Astrocyte (in vitro differentiated cells and primary cell): ENCODE measurements at regions not wholly inside any gene's neighbourhood (a gene's known extent, or its start where the extent isn't known, plus 50 kb on each side); places are given as distances from the start of the nearest gene placed in this dataset.

Experiments
- DNase-seq: peaks from one replicate; pipeline ENCODE4 v3.0.0-alpha.2; 2010; ENCODE audit warnings: low read depth
- FAIRE-seq: peaks from 2 replicates; lab custom pipeline; 2011; peaks lifted over from hg19 to GRCh38; lab: Jason Lieb, UNC
- H2AFZ ChIP-seq: 2 replicates; pipeline ENCODE4 v1.6.0; 2012; ENCODE audit warnings: low read depth, low read length, inconsistent platforms
- H3K27ac ChIP-seq: 2 replicates; pipeline ENCODE4 v1.5.1; 2011; ENCODE audit warnings: low read depth, low read length, inconsistent platforms
- H3K27me3 ChIP-seq: 2 replicates; pipeline ENCODE4 v1.6.0; 2011; ENCODE audit warnings: low read length, inconsistent platforms; ENCODE audit not compliant: insufficient read depth
- H3K36me3 ChIP-seq: 2 replicates; pipeline ENCODE4 v1.5.1; 2011; ENCODE audit warnings: low read length, inconsistent platforms; ENCODE audit not compliant: insufficient read depth
- H3K4me1 ChIP-seq: 2 replicates; pipeline ENCODE4 v1.5.1; 2011; ENCODE audit warnings: low read length, inconsistent platforms; ENCODE audit not compliant: insufficient read depth
- H3K4me2 ChIP-seq: 2 replicates; pipeline ENCODE4 v1.6.0; 2012; ENCODE audit warnings: low read length, inconsistent platforms
- H3K4me3 ChIP-seq: 2 replicates; pipeline ENCODE4 v1.5.1; 2011; ENCODE audit warnings: low read depth, mild to moderate bottlenecking, low read length, inconsistent platforms; ENCODE audit not compliant: insufficient read depth
- H3K79me2 ChIP-seq: 2 replicates; pipeline ENCODE4 v1.6.0; 2012; ENCODE audit warnings: mild to moderate bottlenecking, low read length, inconsistent platforms; ENCODE audit not compliant: insufficient read depth
- H3K9ac ChIP-seq: 2 replicates; pipeline ENCODE4 v1.6.0; 2012; ENCODE audit warnings: mild to moderate bottlenecking, low read length, inconsistent platforms
- H3K9me3 ChIP-seq: 2 replicates; pipeline ENCODE4 v1.5.1; 2012; ENCODE audit warnings: low read depth, mild to moderate bottlenecking, low read length, inconsistent platforms; ENCODE audit not compliant: insufficient read depth
- H4K20me1 ChIP-seq: 2 replicates; pipeline ENCODE4 v1.6.0; 2012; ENCODE audit warnings: low read length, inconsistent platforms; ENCODE audit not compliant: insufficient read depth
- H3K27ac Mint-ChIP-seq: one replicate; pipeline ENCODE4 v1.8.0; 2021; ENCODE audit warnings: mild to moderate bottlenecking, mixed read lengths; ENCODE audit not compliant: unreplicated experiment
- H3K27me3 Mint-ChIP-seq: one replicate; pipeline ENCODE4 v1.8.0; 2021; ENCODE audit warnings: low read depth, mixed read lengths; ENCODE audit not compliant: unreplicated experiment
- H3K36me3 Mint-ChIP-seq: one replicate; pipeline ENCODE4 v1.8.0; 2021; ENCODE audit warnings: low read depth, mixed read lengths; ENCODE audit not compliant: unreplicated experiment
- H3K4me1 Mint-ChIP-seq: one replicate; pipeline ENCODE4 v1.8.0; 2021; ENCODE audit warnings: low read depth, mixed read lengths; ENCODE audit not compliant: unreplicated experiment
- H3K4me3 Mint-ChIP-seq: one replicate; pipeline ENCODE4 v1.8.0; 2021; ENCODE audit warnings: mild to moderate bottlenecking, moderate library complexity, mixed read lengths; ENCODE audit not compliant: unreplicated experiment
- H3K9me3 Mint-ChIP-seq: one replicate; pipeline ENCODE4 v1.8.0; 2021; ENCODE audit warnings: mild to moderate bottlenecking, mixed read lengths; ENCODE audit not compliant: unreplicated experiment
- CTCF ChIP-seq: IDR thresholded peaks from 2 replicates; pipeline ENCODE4 v1.5.1; 2011; ENCODE audit warnings: low read depth, mild to moderate bottlenecking, inconsistent platforms, low read length, moderate library complexity; ENCODE audit not compliant: insufficient read depth
- EZH2 ChIP-seq: IDR thresholded peaks from 2 replicates; pipeline ENCODE4 v1.6.1; 2012; ENCODE audit warnings: mild to moderate bottlenecking, low read length, inconsistent platforms; ENCODE audit not compliant: insufficient read depth

GRCh38 chr7:109637428-109637990 is 1067.8 kb downstream of the DNAJB9 start:
- no peak for DNase-seq

GRCh38 chr7:109638321-109638720 is 1068.6 kb downstream of the DNAJB9 start:
- H3K4me2 ChIP-seq: no peak overlapping the region
- no peaks in the 10 kb centered on the region for H3K4me1 ChIP-seq
- H3K9me3 Mint-ChIP-seq: no peaks in the 10 kb centered on the region
- H3K27ac Mint-ChIP-seq: no peak overlapping the region
- H3K27ac ChIP-seq: no peak overlapping the region
- H3K9ac ChIP-seq: no peak overlapping the region
- TF ChIP-seq EZH2: no peak
- TF ChIP-seq CTCF: no peak
- DNase-seq: no peak
- no peak for FAIRE-seq
- H3K4me3 ChIP-seq: no peak overlapping the region
- H3K79me2 ChIP-seq: no peaks in the 10 kb centered on the region
- no peaks in the 10 kb centered on the region for H4K20me1 ChIP-seq
- H3K4me3 Mint-ChIP-seq: no peak overlapping the region
- H2AFZ ChIP-seq: no peak overlapping the region
- no peaks in the 10 kb centered on the region for H3K36me3 Mint-ChIP-seq
- H3K27me3 ChIP-seq: no peaks in the 10 kb centered on the region
- no peaks in the 10 kb centered on the region for H3K36me3 ChIP-seq
- peaks cover under 1% of the 10 kb centered on the region for H3K9me3 ChIP-seq
- no peaks in the 10 kb centered on the region for H3K4me1 Mint-ChIP-seq
- no peaks in the 10 kb centered on the region for H3K27me3 Mint-ChIP-seq

More at GRCh38 chr7:109637428-109637990, 1067.8 kb downstream of the DNAJB9 start:
- H4K20me1 ChIP-seq: no peaks in the 10 kb centered on the region
- H3K4me2 ChIP-seq: no peak overlapping the region
- H3K4me1 Mint-ChIP-seq: no peaks in the 10 kb centered on the region
- no peak overlapping the region for H3K4me3 Mint-ChIP-seq
- peaks cover 2% of the 10 kb centered on the region for H3K36me3 Mint-ChIP-seq
- H3K27me3 Mint-ChIP-seq: no peaks in the 10 kb centered on the region
- H3K4me3 ChIP-seq: no peak overlapping the region
- no peaks in the 10 kb centered on the region for H3K4me1 ChIP-seq
- H2AFZ ChIP-seq: no peak overlapping the region
- no peak overlapping the region for H3K9ac ChIP-seq
- H3K9me3 ChIP-seq: peaks cover 4% of the 10 kb centered on the region
- no peak for FAIRE-seq
- no peaks in the 10 kb centered on the region for H3K79me2 ChIP-seq
- H3K27me3 ChIP-seq: no peaks in the 10 kb centered on the region
- no peak overlapping the region for H3K27ac ChIP-seq
- no peak for TF ChIP-seq EZH2
- no peak for TF ChIP-seq CTCF
- peaks cover 6% of the 10 kb centered on the region for H3K9me3 Mint-ChIP-seq
- no peaks in the 10 kb centered on the region for H3K36me3 ChIP-seq
- H3K27ac Mint-ChIP-seq: no peak overlapping the region

GRCh38 chr7:109639561-109639960 is 1069.9 kb downstream of the DNAJB9 start:
- FAIRE-seq (no peak), DNase-seq (no peak)
- Mint-ChIP-seq H3K27ac (no peak overlapping the region), H3K9me3 (no peaks in the 10 kb centered on the region), H3K36me3 (no peaks in the 10 kb centered on the region), H3K4me1 (no peaks in the 10 kb centered on the region), H3K27me3 (no peaks in the 10 kb centered on the region), H3K4me3 (no peak overlapping the region)
- no peak overlapping the region for H3K27ac ChIP-seq
- no peaks in the 10 kb centered on the region for H3K9me3 ChIP-seq
- no peak overlapping the region for H3K4me3 ChIP-seq
- no peaks in the 10 kb centered on the region for H3K79me2 ChIP-seq
- no peak overlapping the region for H3K4me2 ChIP-seq
- H3K27me3 ChIP-seq: no peaks in the 10 kb centered on the region
- no peak overlapping the region for H2AFZ ChIP-seq
- TF ChIP-seq EZH2 (no peak), CTCF (no peak)
- no peaks in the 10 kb centered on the region for H3K36me3 ChIP-seq
- no peaks in the 10 kb centered on the region for H3K4me1 ChIP-seq
- no peaks in the 10 kb centered on the region for H4K20me1 ChIP-seq
- no peak overlapping the region for H3K9ac ChIP-seq
